NAMALWA (cell line): ENCODE measurements at regions not wholly inside any gene's neighbourhood (a gene's known extent, or its start where the extent isn't known, plus 50 kb on each side); places are given as distances from the start of the nearest gene placed in this dataset.

Experiments
- DNase-seq: peaks from one replicate; pipeline ENCODE4 v3.0.0-alpha.2; 2015; ENCODE audit warnings: low spot score

DNA sequence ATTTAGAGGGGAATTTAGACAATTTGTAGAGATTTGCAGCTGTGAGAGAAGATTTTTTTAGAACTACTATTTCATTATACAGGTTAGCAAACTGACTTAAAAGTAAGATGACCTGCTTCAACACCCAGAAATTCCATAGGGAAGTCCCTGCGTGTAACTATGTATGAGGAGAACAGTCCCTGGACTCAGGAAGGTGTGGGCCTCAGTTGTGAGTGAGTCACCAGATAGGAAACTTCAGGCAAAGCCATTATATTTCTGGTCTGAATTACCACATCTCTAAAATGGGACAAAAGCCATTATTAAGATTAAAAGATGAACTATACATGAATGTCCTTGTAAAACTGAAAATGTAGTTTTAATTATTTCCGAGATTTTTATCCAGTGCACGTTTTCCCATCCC lies 488.3 kb upstream of the GOLIM4 start:
- DNase-seq = no peak

DNA sequence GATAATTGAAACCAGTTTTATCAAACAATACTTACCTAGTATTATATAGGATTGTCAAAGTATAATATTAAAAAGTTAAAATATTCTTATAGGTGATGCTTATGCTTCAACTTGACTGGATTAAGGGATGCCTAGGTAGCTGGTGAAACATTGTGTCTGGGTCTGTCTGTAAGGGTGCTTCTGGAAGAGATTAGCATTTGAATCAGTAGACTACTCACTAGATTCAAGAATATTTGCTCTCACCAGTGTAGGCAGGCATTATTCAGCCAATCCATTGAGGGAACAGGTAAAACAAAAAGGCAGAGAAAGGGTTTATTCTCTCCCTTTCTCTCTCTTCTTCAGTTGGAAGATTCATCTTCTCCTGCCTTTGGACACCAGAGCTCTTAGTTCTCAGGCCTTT lies 486.8 kb upstream of the GOLIM4 start:
- no peak for DNase-seq

DNA sequence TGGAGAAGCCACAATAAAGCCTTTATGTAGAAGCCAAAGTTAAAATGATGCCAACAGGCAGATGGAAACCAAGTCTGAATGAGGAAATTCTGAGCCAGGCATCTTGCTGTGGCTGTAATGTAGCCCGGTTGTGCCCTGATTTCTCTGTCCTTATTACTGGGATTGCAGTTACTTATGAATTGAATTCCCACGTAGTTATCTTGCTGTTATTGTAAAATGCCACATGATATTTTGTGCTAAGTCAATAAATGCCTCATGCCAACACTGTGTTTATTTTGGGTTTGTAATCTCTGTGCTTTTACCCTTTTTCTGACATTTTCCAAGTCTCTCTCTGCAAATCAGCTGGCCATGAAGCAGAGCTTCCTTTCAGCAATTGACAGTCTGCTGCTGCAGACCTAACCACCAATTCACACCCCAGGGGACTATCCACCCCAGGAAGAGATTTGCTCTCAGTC lies 486.1 kb upstream of the GOLIM4 start:
- no peak for DNase-seq

DNA sequence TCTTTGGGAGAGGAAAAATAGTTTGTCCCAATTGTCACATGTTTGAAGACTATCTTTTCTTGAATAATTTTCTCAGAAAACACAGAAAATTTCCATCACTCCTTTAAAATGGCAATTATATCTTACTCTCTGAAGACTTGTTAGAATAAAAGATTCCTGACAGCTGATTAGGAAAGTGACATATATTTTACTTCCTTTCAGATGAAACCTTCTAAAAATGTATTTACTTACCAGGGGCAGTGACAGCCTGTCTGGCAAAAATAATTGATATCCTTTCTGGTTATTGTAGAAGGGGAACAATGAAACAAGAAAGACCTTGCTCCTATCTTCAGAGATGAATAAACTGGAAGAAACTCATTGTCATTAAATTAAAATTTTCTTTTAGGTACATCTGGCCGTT lies 483.3 kb upstream of the GOLIM4 start:
- no peak for DNase-seq

DNA sequence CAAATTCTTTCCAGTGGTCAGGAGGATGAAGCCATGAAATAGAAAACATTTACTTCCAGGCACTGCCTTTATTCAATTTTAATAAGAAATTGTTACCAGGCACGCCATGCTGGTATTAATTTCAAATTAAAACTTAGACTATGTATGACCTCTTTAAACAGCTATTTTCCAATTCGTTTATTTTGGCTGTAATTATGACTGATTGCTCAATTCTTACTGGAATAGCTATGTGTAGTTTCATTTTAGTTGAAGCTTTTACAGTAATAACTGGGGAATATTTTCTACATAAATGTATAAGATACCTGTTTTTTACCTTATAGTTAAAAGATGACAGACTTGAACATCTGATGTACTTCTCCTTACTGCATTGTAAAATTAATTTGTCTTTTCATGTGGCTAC lies 480.0 kb upstream of the GOLIM4 start:
- DNase-seq = no peak

DNA sequence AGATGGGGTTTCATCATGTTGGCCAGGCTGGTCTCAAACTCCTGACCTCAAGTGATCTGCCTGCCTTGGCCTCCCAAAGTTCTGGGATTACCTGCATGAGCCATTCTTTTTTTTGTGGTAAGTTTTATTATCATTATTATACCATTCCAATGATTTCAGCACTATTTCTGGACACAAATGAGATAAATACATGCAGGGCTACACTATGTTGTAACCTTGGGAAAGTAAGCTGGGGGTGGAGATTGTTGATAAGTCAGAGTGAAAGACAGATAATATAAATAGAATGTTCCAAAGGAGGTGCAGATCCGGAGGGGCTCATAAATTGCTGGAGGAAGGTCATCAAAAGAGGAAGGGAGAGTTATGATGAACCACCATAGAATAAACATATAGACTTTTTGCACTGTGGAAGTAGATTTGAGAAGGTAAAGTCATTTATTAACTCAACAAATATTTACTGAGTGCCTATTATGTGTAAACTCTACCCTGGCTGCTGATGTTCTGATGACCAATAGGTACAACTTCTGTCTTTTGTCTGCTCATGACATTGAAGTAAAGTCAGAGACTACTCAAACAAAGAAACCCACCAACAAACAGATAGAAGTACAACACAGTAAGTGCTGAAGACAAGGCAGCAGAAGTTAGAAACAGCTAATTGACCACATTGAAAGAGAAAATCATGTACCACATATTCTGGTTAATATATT lies 478.9 kb upstream of the GOLIM4 start:
- DNase-seq = no peak

DNA sequence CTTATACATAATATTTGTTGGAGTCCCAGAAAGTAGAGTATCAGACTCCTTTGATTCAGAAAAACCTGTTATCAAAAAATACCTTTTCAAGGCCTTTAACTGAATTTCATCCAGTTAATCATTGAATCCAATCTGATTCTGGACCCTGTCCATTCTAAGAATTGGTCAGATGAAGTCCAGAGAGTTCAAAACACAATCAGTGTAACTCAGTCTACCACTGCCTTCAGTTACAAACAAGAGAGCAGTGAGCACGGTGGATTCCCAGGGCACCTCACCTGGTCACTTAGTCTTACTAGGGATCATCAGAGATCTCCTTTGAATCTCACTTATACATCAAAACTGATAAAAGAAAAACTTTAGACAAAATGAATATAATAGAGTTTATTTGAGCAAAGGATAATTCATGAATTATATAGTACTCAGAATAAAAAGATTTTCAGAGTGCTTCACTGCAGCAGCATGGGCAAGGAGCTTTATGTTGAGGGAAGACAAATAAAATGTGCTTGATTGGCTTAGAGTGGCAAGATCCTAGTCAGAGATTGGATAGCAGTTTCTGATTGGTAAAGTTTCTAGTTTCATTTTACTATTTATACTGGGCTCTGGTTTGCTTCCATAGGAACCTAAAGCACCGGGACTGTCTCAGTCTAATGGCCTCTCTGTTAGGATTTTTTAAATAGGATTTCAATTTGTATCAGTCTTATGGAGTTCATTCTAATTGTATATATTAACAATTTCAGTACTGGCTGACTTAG lies 474.9 kb upstream of the GOLIM4 start:
- DNase-seq = no peak

DNA sequence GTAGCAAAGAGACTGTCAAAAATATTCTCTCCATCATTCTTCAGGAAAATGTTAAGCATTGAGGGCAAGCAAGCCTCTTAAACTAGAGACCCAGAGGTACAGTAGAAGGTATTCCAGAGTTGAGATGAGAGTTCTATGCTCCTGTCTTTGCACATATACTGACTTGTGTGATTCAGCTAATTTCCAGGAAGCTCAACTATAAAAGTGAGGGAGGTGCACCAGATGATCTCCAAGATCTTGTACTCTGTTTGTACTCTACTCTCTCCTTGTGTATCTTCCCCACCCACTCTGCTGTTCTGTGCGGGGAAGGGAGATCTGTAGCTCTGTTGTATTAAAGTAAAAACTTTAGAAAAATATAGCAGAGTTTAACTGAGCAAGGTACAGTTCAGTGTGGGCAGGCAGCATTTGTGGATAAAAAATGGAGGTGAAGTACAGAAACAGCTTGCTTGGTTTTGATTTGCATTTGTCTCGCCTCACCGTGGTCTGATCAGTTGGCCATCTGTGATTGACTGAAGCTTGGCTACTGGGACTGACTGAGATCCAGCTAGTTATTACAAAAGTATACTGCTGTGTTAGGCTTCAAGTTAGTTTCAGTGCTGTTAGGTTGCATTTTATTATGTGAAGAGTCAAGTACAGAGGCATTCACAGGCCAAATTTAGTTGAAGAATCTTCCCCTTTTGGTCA lies 463.1 kb upstream of the GOLIM4 start:
- no peak for DNase-seq

DNA sequence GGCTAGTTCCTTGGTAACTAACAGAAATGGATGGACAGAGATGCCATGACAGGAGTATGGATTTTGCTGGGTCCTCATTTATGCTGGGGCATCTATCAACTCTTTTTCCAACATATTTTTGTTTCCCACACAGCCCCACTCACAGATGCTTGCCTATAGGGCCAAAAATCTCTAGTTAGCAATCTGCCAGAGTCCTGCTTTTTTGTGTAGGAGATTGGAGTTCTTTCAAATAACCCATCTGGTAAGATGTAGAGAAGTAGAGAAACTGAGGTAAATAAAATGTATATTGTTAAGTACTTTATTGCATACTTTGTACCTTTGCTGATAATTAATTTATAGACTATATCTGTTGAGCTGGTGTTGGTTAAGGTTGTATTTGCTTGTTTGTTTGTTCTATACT lies 456.5 kb upstream of the GOLIM4 start:
- DNase-seq = no peak

DNA sequence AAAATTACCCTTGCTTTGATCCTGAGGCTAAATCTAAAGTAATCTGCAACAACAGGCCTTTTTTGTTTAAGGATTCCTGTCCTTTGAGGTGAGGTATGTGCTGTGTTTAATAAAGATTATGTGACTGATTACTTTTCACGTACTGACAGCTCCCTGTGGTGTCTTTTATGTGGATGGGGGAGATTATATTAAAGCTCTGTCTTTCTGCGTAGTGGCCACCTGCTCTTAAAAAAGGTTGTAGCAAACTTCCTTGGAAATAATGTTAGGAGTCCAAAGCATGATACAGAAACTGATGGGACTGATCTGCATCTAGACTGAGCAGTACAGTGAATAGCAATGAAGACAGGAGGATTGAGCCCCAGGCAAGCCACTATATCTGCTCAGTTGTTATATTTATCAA lies 453.0 kb upstream of the GOLIM4 start:
- no peak for DNase-seq

DNA sequence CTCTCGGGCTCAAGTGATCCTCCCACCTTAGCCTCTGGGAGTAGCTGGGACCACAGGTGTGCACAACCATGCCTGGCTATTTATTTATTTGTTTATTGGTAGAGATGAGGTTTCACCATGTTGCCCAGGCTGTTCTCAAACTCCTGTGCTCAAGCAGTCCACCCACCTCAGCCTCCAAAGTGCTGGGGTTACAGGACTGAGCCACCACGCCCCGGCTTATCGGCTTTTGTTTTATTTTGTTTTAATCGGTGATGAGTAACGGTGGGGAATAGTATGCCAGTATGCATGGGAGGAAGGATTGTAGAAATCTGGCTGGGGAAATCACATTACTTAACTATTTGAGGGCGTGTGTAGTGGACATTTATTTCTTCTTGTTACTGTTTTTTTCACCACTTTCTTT lies 451.0 kb upstream of the GOLIM4 start:
- no peak for DNase-seq

DNA sequence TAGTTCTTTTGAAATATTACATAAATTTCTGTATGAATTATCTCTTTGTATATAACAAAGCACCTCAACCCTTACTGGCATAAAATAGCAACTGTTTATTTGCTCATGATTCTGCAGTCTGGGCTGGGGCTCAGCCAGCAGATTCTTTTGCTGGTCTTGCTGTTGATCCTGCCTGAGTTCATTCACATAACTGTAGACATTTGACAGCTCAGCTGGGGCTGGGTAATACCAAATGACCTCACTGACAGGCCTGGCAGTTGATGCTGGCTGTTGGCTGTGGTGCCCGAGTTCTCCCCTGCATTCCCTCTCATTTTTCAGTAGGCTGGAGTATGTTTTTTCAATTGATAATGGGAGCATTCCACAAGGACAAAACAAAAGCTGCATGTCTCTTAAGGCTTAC lies 449.9 kb upstream of the GOLIM4 start:
- DNase-seq = no peak

DNA sequence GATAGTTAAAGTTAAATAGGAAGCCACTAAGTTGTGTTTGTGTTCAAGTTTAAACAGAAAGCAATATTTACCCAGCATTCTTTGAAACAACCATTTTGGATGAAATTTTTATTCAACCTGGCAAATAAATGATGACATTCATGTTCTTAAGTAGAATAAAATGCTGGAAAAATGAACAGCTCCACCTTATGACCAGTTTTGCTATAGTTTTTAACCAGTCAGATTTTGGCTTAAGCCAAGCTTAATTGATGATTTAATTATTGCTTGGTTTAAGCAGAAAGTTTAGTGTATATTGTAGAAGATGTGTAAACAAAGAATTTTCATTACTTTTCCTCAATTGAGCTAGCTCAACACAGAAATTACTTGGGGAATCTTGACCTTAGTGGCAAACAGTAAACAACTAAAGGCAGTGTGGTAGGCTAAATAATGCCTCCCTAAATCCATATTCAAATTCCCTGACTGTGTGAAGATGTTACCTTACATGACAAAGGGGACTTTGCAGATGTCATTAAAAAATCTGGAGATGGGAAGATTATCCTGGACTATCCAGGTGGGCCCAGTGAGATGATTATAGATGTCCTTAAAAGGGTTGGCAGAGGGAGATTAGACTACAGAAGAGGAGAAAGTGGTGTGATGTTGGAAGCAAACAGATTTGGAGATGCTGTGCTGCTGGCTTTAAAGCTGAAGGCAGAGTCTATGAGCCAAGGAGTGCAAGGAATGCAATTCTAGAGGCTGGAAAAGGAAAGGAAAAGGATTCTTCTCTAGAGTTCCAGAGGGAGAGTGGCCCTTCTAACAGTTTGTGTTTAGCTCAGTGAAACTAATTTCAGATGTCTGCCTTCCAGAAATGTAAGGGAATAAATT lies 448.6 kb upstream of the GOLIM4 start:
- DNase-seq = no peak

DNA sequence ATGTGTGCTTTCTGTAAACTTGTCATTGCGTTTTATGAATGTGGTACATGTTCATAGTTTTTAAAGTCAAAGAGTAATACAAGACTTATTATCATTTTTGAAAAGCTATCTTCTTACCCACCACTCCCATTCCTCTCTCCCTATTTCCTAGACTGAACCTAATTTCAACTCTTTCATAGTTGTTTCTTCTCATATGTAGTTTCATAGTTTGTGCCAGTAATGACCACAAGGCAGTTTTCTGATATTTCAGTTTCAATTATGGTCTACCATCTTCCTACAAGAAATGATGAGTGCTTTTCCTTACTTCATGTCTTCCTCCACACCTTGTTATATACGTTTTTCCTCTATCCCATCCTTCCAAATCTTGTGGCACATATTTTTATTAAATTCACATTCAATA lies 445.0 kb upstream of the GOLIM4 start:
- DNase-seq = no peak

DNA sequence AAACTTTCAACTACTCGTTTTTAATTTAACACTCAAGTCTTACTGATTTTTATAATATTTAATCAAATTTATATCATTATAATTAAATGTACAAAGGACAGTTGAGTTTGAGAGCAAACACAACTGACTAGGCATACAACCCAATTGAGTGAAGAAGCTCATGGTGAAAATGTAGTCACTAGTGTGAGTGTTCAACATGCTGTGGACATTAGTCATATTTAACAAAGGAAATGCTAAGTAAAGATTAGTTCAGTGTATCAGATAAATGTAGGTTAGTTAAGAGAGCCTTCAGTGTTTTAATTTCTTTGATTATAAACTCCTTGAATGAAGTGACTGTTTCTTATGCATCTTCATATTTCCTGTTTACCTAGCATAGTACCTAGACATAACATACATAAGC lies 444.2 kb upstream of the GOLIM4 start:
- DNase-seq = no peak

DNA sequence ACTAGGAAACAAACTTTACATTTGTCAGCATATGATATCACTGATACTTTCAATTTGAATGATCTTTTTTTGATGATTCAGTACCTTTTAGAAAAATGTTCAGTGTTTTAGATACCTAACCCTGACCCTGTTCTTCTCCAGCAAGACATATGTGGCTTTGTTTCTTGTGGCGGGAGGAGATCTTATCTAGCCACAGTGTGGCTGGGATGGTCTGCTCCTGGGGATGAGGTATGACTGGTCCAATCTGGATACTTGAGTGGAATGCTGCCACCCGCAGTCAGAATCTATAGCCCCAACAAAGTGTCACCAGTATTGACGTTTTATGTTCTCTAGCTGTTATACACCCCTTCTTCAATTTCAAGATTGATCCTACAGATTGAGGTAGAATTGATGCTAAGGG lies 439.0 kb upstream of the GOLIM4 start:
- no peak for DNase-seq

DNA sequence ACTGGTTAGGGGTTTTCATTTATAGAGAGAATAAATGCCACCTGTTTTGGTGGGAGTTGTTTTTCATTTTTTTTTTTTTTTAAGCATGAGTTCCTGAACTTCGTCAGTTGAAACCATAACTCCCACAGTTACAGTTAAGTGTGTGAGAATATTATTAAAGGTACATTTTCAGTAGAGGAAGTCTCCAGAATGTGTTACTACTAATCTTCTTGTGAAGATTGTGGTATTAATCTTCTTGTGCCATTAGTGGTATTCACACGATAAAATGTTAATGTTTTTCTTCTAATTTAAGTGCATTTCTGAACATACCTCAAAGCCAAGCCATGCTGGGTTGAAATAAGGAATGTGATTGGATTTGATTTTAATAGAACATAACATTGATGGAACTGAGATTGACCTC lies 437.9 kb upstream of the GOLIM4 start:
- no peak for DNase-seq

DNA sequence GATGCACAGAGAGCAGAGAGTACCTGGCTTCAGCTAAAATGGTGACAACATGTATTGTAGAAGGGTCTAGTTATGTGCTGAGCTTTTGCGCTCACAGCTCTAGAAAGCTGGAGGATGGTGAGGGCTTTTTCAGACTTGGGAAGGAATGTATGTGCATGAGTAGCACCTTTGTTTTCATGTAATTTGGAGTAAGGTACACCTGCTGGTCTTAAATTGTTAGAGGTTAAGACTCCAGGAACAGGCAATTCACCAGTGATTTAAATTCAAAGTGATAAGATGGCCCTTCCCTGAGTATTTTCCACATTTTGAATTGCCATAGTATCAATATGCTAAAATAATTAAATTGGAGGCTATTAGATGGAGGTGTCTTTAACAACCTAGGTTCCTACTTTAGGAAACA lies 436.4 kb upstream of the GOLIM4 start:
- no peak for DNase-seq

DNA sequence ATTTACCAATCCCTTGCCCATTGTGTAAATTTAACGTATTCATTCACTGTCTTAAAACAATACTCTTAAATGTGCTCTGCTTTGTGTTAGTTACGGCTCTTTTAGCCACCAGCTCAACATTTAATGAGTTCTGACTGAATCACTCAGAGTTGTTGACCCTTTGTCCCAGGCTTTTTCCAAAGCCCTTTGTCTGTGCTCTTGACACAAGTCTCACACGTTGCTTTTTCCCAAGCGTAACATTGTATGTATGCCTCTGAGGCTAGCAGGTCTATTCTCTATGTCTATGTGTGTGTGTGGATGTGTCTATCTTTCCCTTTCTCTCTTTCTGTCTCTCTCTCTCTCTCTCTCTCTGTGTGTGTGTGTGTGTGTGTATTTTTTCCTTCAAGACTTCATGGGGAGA lies 435.4 kb upstream of the GOLIM4 start:
- DNase-seq = no peak

DNA sequence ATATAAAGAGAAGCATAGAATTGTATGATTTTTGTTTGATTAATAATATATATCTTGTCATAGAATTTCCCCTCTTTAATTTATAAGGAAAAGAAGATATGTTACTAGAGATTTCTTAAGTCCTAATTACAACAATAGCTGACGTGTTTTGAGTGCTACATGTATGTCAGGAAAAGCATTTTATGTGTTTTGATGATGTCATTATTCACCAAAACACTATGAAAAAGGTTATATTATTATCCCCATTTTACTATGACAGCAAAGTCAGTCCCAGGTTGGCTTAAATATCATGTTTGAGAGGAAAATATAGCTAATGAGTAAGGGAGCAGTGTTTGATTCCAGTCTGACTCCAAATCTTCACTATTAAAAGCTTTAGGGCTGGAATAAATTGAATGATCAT lies 428.4 kb upstream of the GOLIM4 start:
- no peak for DNase-seq

DNA sequence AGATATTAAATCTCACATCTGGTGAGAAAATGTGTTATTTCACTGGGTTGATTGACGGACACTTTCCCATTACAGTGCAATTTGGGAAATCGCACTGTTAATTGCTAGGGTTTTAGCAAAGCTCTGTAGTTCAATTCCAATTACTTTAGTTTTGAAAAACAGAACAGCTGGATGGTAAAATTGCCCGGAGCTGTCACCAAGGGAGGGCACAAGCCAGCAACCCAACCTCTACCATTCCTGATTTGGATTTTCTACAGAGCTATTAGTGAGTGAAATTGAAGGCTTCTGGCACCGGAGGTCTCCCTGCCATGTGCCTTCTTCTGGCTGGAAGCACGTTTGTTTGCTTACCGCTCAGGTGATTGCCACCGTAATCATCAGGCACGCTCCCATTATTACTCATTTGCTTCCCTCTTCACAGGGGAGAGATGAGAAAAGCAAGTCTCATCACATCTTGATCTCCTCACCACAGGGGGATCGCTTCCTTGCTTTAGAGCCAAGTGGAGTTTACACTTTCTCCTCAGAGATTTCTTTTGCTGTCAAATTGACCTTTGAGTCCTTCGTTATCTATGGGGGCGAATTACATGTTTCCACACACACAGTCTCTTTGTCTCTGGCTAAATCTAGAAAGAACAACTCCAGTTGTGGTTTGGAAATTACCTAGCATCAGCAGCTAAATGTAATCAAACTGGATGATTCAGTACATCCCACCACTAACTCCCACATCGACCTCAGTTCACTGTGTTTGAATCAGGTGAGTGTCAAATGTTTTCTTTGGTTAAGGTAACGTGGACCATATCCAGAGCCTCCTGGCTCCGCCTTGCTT lies 421.7 kb upstream of the GOLIM4 start:
- no peak for DNase-seq

DNA sequence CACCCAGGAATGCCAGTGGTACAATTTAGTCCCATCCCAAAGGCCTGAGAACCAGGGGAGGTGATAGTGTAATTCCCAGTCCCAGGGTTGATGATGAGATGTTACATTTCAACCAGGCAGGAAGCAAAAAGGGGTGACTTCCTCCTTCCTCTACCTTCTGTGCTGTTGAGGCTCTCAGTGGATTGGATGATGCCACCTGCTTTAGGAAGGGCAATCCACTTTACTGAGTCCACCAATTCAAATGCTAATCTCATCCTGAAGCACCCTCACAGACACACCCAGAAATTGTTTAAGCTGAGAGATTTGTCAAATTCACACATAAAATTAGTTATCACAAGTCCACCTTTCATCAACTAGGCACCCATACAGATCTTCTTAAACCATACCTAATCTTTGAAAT lies 418.5 kb upstream of the GOLIM4 start:
- DNase-seq = no peak
